ENCODE measurements at regions not wholly inside any gene's neighbourhood (a gene's known extent, or its start where the extent isn't known, plus 50 kb on each side); places are given as distances from the start of the nearest gene placed in this dataset.

GRCh38 chr13:73932091-73932490 lies 202.1 kb downstream of the KLF12 start:
- H3K27ac ChIP-seq (ENCODE audit: low read length) = no peak overlapping the region
- H3K27me3 ChIP-seq (ENCODE audit: control insufficient read depth, insufficient read depth, low read length) = no peaks in the 10 kb centered on the region
- no peaks in the 10 kb centered on the region for H3K36me3 ChIP-seq (ENCODE audit: control insufficient read depth, low read depth, low read length)
- H3K4me3 ChIP-seq (ENCODE audit: low read length) = no peak overlapping the region
- no peaks in the 10 kb centered on the region for H3K9me3 ChIP-seq (ENCODE audit: control insufficient read depth, low read depth, low read length)
- H3K4me1 ChIP-seq (ENCODE audit: control insufficient read depth, low read depth, low read length) = no peaks in the 10 kb centered on the region
- no peak overlapping the region for H3K9ac ChIP-seq (ENCODE audit: low read length)

- no peaks in the 10 kb centered on the region for H3K9me3 ChIP-seq (ENCODE audit: control insufficient read depth, low read depth, low read length)
- no peaks in the 10 kb centered on the region for H3K27me3 ChIP-seq (ENCODE audit: control insufficient read depth, insufficient read depth, low read length)
- H3K36me3 ChIP-seq (ENCODE audit: control insufficient read depth, low read depth, low read length) = no peaks in the 10 kb centered on the region
- no peak overlapping the region for H3K27ac ChIP-seq (ENCODE audit: low read length)
- no peak overlapping the region for H3K9ac ChIP-seq (ENCODE audit: low read length)
- no peak overlapping the region for H3K4me3 ChIP-seq (ENCODE audit: low read length)
- H3K4me1 ChIP-seq (ENCODE audit: control insufficient read depth, low read depth, low read length) = no peaks in the 10 kb centered on the region
Observed at GRCh38 chr13:73929287-73929932, 204.8 kb downstream of the KLF12 start.

GRCh38 chr13:73924607-73925006 lies 209.6 kb downstream of the KLF12 start:
- H3K4me3 ChIP-seq (ENCODE audit: low read length) = no peak overlapping the region
- no peak overlapping the region for H3K9ac ChIP-seq (ENCODE audit: low read length)
- H3K27me3 ChIP-seq (ENCODE audit: control insufficient read depth, insufficient read depth, low read length) = no peaks in the 10 kb centered on the region
- H3K9me3 ChIP-seq (ENCODE audit: control insufficient read depth, low read depth, low read length) = no peaks in the 10 kb centered on the region
- peaks cover 2% of the 10 kb centered on the region for H3K4me1 ChIP-seq (ENCODE audit: control insufficient read depth, low read depth, low read length)
- H3K27ac ChIP-seq (ENCODE audit: low read length) = no peak overlapping the region
- no peaks in the 10 kb centered on the region for H3K36me3 ChIP-seq (ENCODE audit: control insufficient read depth, low read depth, low read length)

GRCh38 chr13:73922493-73923393 lies 211.5 kb downstream of the KLF12 start:
- no peak overlapping the region for H3K9ac ChIP-seq (ENCODE audit: low read length)
- H3K9me3 ChIP-seq (ENCODE audit: control insufficient read depth, low read depth, low read length) = no peaks in the 10 kb centered on the region
- H3K27me3 ChIP-seq (ENCODE audit: control insufficient read depth, insufficient read depth, low read length) = no peaks in the 10 kb centered on the region
- H3K4me1 ChIP-seq (ENCODE audit: control insufficient read depth, low read depth, low read length) = peaks cover 2% of the 10 kb centered on the region
- no peak overlapping the region for H3K4me3 ChIP-seq (ENCODE audit: low read length)
- no peak overlapping the region for H3K27ac ChIP-seq (ENCODE audit: low read length)
- no peaks in the 10 kb centered on the region for H3K36me3 ChIP-seq (ENCODE audit: control insufficient read depth, low read depth, low read length)

- H3K9me3 ChIP-seq (ENCODE audit: control insufficient read depth, low read depth, low read length) = no peaks in the 10 kb centered on the region
- peaks cover 2% of the 10 kb centered on the region for H3K4me1 ChIP-seq (ENCODE audit: control insufficient read depth, low read depth, low read length)
Observed at GRCh38 chr13:73918691-73919090, 215.5 kb downstream of the KLF12 start.

GRCh38 chr13:73913751-73914518 lies 220.3 kb downstream of the KLF12 start:
- H3K27me3 ChIP-seq (ENCODE audit: control insufficient read depth, insufficient read depth, low read length) = no peaks in the 10 kb centered on the region
- H3K4me1 ChIP-seq (ENCODE audit: control insufficient read depth, low read depth, low read length) = no peaks in the 10 kb centered on the region
- no peaks in the 10 kb centered on the region for H3K36me3 ChIP-seq (ENCODE audit: control insufficient read depth, low read depth, low read length)
- H3K9ac ChIP-seq (ENCODE audit: low read length) = no peak overlapping the region
- H3K27ac ChIP-seq (ENCODE audit: low read length) = no peak overlapping the region
- H3K4me3 ChIP-seq (ENCODE audit: low read length) = no peak overlapping the region
- no peaks in the 10 kb centered on the region for H3K9me3 ChIP-seq (ENCODE audit: control insufficient read depth, low read depth, low read length)

More at GRCh38 chr13:73918691-73919090, 215.5 kb downstream of the KLF12 start:
- no peak overlapping the region for H3K27ac ChIP-seq (ENCODE audit: low read length)
- no peaks in the 10 kb centered on the region for H3K27me3 ChIP-seq (ENCODE audit: control insufficient read depth, insufficient read depth, low read length)
- no peaks in the 10 kb centered on the region for H3K36me3 ChIP-seq (ENCODE audit: control insufficient read depth, low read depth, low read length)
- no peak overlapping the region for H3K4me3 ChIP-seq (ENCODE audit: low read length)
- H3K9ac ChIP-seq (ENCODE audit: low read length) = no peak overlapping the region

- no peak overlapping the region for H3K9ac ChIP-seq (ENCODE audit: low read length)
- no peaks in the 10 kb centered on the region for H3K4me1 ChIP-seq (ENCODE audit: control insufficient read depth, low read depth, low read length)
- H3K27ac ChIP-seq (ENCODE audit: low read length) = no peak overlapping the region
Observed at GRCh38 chr13:73913079-73913740, 221.0 kb downstream of the KLF12 start.

GRCh38 chr13:73911361-73911760 lies 222.8 kb downstream of the KLF12 start:
- Histone ChIP-seq H3K9me3 (ENCODE audit: control insufficient read depth, low read depth, low read length) (no peaks in the 10 kb centered on the region), H3K36me3 (ENCODE audit: control insufficient read depth, low read depth, low read length) (no peaks in the 10 kb centered on the region), H3K4me1 (ENCODE audit: control insufficient read depth, low read depth, low read length) (no peaks in the 10 kb centered on the region), H3K4me3 (ENCODE audit: low read length) (no peak overlapping the region), H3K27ac (ENCODE audit: low read length) (no peak overlapping the region), H3K27me3 (ENCODE audit: control insufficient read depth, insufficient read depth, low read length) (no peaks in the 10 kb centered on the region), H3K9ac (ENCODE audit: low read length) (no peak overlapping the region)

More at GRCh38 chr13:73913079-73913740, 221.0 kb downstream of the KLF12 start:
- Histone ChIP-seq H3K4me3 (ENCODE audit: low read length) (no peak overlapping the region), H3K27me3 (ENCODE audit: control insufficient read depth, insufficient read depth, low read length) (no peaks in the 10 kb centered on the region), H3K36me3 (ENCODE audit: control insufficient read depth, low read depth, low read length) (no peaks in the 10 kb centered on the region), H3K9me3 (ENCODE audit: control insufficient read depth, low read depth, low read length) (no peaks in the 10 kb centered on the region)

- no peak overlapping the region for H3K4me3 ChIP-seq (ENCODE audit: low read length)
- no peak overlapping the region for H3K9ac ChIP-seq (ENCODE audit: low read length)
- no peaks in the 10 kb centered on the region for H3K9me3 ChIP-seq (ENCODE audit: control insufficient read depth, low read depth, low read length)
- H3K36me3 ChIP-seq (ENCODE audit: control insufficient read depth, low read depth, low read length) = no peaks in the 10 kb centered on the region
- no peaks in the 10 kb centered on the region for H3K4me1 ChIP-seq (ENCODE audit: control insufficient read depth, low read depth, low read length)
- no peaks in the 10 kb centered on the region for H3K27me3 ChIP-seq (ENCODE audit: control insufficient read depth, insufficient read depth, low read length)
- H3K27ac ChIP-seq (ENCODE audit: low read length) = no peak overlapping the region
Observed at GRCh38 chr13:73910733-73911132, 223.5 kb downstream of the KLF12 start.

- Histone ChIP-seq H3K36me3 (ENCODE audit: control insufficient read depth, low read depth, low read length) (no peaks in the 10 kb centered on the region), H3K4me1 (ENCODE audit: control insufficient read depth, low read depth, low read length) (no peaks in the 10 kb centered on the region), H3K9me3 (ENCODE audit: control insufficient read depth, low read depth, low read length) (no peaks in the 10 kb centered on the region), H3K27me3 (ENCODE audit: control insufficient read depth, insufficient read depth, low read length) (peaks cover 4% of the 10 kb centered on the region), H3K27ac (ENCODE audit: low read length) (no peak overlapping the region), H3K9ac (ENCODE audit: low read length) (no peak overlapping the region), H3K4me3 (ENCODE audit: low read length) (no peak overlapping the region)
Observed at GRCh38 chr13:73908809-73909208, 225.4 kb downstream of the KLF12 start.

- Histone ChIP-seq H3K36me3 (ENCODE audit: control insufficient read depth, low read depth, low read length) (no peaks in the 10 kb centered on the region), H3K27me3 (ENCODE audit: control insufficient read depth, insufficient read depth, low read length) (peaks cover 15% of the 10 kb centered on the region), H3K9me3 (ENCODE audit: control insufficient read depth, low read depth, low read length) (no peaks in the 10 kb centered on the region), H3K4me1 (ENCODE audit: control insufficient read depth, low read depth, low read length) (peaks cover 4% of the 10 kb centered on the region), H3K4me3 (ENCODE audit: low read length) (no peak overlapping the region), H3K9ac (ENCODE audit: low read length) (no peak overlapping the region), H3K27ac (ENCODE audit: low read length) (no peak overlapping the region)
Observed at GRCh38 chr13:73904625-73905024, 229.6 kb downstream of the KLF12 start.

Measured in iPS-18a (cell line).